GM18909 (cell line): ENCODE measurements at regions not wholly inside any gene's neighbourhood (a gene's known extent, or its start where the extent isn't known, plus 50 kb on each side); places are given as distances from the start of the nearest gene placed in this dataset.
"Not testable (repeated sequence)": the region's sequence is repeated elsewhere in the genome, so short reads cannot be mapped to it uniquely, and the experiment has no call there.

Experiments
- ATAC-seq: cut with Tn5 transposase; IDR thresholded peaks from one replicate; pipeline ENCODE4 v1.9.1; 2021; ENCODE audit warnings: mild to moderate bottlenecking; ENCODE audit not compliant: unreplicated experiment, poor library complexity

DNA sequence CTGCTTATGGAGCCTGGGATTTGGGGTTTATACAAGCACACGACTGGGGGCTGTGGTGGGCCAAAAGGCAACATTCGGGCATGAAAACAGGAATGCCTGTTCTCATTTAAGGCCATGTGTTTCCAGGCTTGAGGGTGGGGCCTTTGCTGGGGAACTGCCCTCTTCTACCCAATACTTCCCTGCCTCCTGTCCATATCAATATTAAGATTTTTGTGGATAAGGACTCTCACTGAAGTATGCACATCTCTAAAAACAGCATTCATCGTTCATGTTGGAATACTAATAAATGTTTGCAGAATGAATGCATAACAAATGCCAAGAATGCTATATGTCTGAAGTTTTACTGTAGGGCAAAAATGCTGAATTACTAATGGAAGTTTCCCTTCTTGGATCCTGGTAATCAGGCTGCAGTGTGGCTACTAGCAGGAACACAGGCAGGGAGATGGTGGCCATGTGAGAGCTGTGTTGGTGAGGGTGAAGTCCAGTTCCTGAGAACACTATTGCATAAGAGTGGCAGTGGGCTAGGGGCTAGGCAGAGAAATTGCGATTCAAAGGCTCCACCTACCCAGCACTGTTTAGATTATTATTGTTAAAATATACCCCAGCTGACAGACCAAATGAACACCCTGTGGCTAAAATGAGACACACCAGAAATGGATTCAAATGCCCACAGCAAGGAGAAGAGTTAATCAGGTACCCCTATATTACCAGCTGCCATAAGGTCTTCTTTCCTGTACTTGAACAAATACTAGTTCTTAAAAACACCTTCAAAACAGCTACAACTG, 644.3 kb downstream of the EPM2A start:
- ATAC-seq = no peak

DNA sequence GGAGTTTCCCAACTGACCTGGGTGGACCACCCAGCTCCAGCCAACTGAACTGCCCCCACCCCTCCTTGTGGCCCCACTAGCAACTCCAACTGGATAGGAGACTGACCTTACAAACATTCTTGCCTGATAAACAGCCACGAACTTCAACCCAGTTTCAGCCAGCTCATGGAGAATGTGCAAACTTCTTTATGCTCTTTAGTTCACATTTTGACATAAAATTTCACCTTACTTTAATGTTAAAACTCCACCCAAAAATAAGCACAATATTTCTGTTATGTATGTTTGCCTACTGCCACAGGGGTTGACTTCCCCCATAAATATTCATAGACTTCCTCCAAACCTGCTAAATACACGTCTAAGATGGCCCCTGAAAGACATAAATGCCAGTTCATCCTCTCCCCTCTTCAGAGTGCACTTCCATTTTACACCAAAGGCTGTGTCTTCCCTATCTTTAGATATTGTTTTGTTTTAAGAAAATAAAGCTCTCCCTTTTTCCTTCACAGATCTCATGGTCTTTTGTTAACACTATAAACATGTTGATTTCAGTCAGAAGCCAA, 643.7 kb downstream of the EPM2A start:
- no peak for ATAC-seq

DNA sequence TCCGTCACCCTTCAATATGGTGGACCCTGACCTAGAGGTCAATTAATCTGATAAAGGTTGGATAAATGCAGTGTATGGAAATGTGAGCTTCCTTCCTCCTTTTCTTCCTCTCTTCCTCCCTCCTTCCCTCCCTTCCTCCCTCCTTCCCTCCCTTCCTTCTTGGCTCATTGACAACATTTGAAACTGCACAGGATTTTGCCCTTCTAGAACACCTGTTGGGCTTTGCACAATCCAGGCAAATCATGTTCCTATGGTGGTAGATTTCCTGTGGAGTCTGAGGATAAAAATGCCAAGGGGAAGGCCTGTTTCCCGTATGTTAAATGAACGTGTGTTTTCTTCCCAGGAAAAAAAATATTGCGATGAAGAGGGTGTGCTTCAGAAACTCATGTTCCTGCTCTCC, 642.8 kb downstream of the EPM2A start:
- no peak for ATAC-seq

DNA sequence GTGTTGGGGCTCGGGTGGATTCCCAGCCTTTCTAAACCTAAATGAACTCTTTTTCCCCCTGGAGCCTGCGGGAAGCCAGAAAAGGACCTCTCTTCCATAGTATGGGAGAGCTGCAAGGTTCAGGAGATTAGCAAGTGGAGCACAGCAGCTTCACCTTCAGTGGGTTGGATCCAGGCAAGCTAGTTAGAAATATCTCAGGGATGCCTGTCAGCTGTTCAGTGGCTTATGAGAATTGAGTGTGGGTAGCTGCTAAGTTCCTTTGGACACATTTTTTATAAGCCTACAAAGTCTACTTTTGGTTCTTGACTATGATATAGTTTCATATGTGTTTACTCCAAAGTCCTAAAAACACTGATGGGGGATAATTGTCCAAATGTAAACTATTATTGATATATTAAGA, 642.1 kb downstream of the EPM2A start:
- ATAC-seq = no peak

DNA sequence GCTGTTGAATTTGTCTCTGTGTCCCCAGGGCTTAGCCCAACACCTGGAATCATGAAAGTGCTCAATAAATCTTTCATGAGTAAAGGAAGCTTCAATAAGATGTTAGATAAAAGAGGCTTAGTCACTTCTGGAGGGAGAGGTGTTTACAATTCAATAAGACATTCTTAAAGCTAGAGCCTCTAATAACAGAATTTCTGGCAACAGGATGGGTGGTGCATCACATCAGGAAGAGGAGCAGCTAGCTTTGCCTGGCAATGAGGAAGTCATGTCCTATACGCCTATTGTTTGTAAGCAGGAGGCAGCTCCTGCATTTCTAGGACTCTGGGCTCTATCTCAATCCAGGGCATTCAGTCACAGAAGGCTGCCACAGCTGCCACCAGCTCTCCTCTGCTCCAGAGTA, 638.5 kb downstream of the EPM2A start:
- no peak for ATAC-seq

DNA sequence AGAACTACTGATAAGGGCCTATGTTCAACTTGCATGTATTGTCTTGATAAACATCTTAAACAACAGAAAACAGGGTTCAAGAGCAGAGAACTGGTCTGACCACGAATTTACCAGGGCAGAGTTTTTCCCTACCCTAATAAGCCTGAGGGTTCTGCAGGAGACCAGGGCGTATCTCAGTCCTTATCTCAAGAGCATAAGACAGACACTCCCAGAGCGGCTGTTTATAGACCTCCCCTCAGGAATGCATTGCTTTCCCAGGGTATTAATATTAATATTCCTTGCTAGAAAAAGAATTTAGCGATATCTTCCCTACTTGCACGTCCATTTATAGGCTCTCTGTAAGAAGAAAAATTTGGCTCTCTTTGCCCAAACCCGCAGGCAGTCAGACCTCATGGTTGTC, 637.2 kb downstream of the EPM2A start:
- ATAC-seq = not testable (repeated sequence)

DNA sequence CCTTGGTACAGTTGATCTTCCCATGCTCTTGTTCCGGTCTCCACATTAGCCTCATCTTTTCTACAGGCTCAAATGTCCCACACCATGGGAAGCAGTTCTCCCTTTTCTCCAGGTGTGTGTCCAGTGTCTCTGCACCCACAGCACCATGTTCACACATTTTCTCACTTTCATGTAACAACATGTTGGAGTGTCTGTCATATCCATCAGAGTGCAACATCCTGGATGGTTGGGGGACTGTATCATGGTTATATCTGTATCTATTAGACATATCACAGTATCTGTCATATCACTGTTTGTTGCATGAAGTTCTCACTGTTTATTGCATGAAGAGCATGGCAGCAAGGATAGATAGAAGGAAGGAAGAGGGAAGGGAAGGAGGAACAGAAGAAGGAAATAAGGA, 635.6 kb downstream of the EPM2A start:
- no peak for ATAC-seq

DNA sequence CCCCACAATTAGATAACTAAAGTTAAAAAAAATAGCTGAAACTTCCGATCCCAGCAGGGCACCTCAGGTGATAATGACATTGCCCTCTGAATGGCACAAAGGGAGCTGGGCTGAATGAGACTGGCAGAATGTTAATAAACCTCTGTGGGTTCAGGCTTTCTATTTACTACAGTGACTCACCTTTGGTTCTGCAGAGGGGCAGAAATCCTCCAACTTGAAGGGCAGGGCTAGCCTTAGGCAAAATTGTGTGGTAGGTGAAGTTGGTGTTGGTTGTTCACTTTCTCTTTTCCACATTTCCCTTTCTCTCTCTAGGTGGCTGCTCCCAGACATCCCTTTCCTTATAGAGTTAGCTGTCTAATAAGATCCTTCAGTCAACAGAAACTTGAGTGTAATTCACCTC, 625.2 kb downstream of the EPM2A start:
- no peak for ATAC-seq

DNA sequence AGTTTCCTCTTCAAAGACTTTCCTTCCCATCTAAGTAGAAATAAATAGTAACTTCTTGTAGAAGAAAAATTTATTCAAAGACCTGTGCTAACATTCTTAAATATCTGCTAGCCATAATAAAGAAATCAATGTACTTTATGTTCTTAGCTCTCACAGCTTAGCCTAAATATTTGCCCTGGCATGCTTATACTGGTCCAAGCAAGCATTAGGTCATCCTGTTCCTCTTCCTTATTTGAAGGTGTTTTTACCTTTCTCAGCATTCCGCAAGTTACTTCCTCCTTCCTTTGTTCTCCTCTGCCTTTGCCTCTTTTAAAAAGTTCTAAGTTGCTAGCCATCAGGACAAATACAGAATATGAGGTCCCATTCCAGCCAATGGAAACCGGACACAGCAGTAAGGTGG, 623.9 kb downstream of the EPM2A start:
- not testable (repeated sequence) for ATAC-seq

DNA sequence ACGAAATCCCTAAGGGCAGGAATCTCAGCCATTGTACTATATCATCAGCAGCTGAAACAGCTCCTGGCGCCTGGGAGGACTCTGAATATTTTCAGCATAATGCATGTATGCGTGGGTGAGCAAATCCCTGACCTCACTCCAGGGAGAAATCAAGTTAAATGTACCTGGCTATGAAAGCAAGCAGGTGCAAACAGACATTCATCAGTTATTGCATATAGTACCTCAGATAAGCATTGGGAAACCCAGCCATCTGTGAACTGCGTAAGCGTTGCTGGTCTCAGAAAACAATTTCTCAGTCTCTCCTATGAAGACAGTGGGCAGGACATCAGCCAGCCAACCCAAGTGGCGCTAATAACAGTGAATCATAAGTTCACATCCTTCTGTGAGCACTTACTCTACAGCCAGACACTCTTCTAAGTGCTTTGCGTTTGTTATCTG, 622.6 kb downstream of the EPM2A start:
- no peak for ATAC-seq

DNA sequence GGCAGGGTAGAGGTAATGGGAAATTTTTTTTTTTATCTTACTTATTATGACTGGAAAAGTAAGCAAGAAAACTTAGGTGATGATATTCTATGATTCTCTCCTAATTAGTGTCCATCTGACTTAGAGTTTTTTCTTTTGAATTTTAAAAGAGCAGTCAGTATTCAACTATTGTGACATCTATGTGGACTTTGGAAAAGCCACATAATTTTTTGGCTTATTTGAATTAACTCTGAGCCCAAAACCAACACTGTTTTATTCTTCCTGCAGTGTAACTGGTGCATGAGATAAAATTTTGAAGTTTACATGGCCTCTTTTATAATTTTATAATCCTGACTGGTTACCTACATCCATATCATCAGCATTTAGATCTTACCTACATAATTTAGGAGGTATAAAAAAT, 619.7 kb downstream of the EPM2A start:
- no peak for ATAC-seq

DNA sequence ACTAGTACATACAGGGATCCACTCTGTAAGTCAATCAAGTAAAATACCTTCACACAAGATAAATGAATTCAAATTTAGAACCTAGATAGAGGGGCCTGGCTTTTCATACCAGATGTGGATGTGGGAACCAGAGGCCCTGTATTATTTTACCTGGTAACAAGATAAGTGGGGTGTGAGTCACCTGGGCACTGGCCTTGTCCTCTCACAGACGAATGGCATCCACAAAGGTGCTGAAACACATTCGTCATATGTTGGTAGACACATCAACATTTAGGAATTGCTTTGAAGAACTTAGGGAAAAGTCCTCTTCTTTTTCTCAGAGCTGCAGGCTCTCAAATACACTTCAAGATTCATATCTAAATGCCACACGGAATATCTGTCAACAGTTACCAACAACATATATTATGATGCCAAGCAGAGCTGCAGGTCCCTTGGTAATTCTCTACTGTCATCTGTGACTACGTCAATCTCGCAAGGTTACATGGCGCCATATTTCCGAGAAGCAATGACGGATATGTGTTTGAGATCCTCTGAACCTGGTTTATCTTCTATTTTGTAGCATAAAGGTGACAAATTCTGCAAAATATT, 618.6 kb downstream of the EPM2A start:
- ATAC-seq = no peak

DNA sequence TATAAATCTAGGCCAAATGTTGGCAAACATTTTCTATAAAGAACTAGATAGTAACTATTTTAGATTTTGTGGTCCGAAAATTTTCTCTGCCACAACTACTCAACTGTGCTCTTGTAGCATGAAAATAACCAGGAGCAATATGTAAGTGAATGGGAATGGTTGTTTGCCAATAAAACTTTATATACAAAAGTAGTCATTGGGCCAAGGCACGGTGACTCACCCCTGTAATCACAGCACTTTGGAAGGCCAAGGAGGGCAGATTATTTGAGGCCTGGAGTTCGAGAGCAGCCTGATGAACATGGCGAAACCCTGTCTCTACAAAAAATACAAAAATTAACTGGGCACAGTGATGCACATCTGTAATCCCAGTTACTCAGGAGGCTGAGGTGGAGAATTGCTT, 617.1 kb downstream of the EPM2A start:
- ATAC-seq = no peak

DNA sequence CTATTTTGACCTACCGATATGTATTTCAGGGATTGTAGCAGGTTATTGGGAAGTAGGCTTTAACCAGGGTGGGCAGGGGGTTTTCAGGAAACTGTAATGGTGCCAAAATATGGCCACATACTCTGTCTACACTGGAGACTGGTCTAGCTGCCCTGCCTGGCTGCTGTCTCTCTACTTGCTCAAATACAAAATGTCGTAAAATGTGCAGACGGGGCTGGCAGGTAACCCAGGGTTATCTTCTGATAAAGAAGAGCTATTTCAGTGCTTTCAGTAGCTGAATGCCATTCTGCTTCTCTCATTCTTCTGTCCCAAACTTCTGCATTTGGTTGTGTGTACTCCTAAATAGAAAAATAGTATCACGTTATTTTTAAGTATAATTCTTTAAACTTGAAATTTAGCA, 616.2 kb downstream of the EPM2A start:
- no peak for ATAC-seq

DNA sequence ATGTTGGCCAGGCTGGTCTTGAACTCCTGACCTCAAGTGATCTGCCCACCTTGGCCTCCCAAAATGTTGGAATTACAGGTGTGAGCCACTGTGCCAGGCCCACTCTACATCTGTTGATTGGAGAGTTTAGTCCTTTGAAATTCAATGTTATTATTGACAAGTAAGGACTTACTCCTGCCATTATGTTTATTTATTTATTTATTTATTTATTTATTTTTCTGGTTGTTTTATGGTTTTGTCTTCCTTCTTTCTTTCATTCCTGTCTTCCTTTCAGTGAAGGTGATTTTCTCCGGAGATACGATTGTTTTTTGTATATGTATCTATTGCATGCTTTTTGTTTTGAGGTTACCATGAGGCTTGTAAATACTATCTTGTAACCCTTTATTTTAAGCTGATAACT, 602.6 kb downstream of the EPM2A start:
- ATAC-seq = no peak

DNA sequence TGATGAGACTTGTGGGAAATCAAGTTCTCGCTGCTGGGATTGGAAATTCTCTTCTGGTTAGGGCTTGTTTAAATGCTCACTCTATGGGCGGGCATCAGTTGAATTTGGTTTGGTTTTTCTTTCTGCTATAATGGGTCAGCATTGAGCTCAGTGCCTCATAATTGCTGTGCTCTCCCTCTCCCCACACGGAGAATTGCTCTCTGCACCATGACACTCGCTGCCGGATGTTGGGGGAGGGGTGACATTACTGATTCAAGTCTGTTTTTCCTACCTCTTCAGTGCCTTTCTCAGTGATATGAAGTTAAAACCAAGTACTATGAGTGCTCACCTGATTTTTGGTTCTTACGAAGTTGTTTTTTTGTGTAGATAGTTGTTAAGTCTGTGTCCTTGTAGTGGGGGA, 599.6 kb downstream of the EPM2A start:
- ATAC-seq = no peak

DNA sequence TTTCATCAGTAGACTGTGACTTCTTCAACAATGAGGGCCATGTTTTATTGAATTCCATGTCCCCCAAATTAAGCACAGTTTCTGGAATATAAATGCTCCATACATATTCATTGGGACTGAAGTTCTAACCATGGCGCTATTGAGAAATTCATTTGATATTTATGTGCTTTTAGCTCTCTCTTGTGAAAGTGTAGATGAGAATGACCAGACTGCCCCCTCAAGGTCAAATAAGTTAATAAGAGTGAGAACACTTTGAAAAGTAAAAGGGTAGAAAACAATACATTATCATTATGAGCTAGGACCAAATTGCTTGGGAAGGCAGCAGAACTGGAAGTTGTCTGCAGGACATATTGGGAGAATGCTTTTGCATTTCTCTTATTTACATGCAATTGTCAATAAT, 597.9 kb downstream of the EPM2A start:
- ATAC-seq = no peak

DNA sequence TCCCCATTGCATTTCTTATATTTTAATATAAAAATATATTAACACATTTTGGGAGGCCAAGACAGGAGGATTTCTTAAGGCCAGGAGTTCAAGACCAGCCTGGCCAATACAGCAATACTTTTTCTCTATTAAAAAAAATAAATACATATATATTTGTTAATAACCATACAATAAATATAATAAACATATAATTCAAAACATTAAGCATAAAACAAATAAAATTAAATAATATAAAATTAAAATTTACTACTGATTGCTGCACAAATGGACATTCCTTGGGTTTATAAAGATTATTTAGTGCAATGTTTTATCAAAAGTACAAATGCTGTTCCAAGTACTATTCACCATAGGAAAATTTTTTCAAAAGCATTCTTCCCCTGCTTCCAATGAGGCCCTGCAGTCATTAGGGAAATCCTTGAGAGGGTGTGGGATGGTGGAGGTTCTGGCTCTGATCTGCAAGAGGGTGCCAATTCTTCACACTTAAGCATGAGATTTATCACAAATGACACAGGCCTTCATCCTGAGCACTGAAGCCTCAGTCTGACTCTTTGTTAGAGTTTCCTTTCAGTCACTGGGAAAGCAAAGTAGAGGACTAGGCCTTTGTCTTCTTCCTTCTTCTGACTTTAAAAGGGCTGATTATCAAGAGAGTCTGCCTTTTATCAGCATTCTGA, 596.7 kb downstream of the EPM2A start:
- ATAC-seq = no peak

DNA sequence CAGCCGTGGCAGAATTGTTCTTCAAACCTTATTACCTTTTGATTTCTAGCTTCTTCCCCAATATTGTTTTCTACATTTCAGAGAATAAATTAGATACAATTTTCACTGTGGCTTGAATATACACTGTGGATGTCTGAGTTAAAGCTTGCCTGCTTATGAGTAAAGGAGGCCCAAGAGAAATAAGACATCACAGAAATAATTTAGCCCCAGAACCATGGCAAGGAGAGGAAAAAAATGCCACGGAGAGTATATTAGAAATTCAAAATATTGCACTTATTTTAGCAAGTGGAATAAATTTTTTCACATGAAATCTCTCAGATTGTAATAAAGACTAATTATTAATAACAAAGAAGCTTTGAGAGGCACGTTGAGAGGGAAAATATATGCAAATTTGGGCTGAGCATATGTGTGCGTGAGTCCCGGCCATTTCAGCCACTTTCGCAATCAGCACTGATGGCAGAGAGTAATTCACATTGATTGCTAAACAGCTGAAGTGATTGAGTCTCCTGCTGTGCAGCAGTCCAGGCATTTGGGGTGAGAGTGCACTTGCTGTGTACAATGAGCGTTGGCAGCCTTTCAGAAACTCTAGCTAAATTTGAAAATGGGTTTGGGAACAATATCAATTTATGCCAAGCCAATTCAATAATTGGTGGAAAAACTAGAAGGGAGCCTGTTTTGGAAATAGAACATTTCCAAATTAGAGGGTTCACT, 596.0 kb downstream of the EPM2A start:
- no peak for ATAC-seq

DNA sequence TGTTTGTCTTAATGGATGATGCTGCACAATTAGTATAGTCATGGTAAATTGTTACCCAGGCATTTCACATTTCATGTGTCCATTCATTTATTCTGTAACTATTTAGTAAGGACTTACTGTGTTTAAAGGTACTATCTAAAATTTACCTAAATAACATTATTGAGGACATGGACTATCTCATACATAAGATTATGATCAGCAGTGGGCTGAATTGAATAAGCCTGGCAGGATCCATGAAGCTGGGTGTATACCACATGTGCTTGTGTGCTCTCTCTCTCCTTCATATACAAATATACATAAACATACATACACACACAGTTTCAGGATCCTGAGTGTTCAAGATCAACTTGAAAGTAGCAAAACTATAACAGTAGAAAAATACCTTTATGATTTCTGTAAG, 595.4 kb downstream of the EPM2A start:
- ATAC-seq = no peak

DNA sequence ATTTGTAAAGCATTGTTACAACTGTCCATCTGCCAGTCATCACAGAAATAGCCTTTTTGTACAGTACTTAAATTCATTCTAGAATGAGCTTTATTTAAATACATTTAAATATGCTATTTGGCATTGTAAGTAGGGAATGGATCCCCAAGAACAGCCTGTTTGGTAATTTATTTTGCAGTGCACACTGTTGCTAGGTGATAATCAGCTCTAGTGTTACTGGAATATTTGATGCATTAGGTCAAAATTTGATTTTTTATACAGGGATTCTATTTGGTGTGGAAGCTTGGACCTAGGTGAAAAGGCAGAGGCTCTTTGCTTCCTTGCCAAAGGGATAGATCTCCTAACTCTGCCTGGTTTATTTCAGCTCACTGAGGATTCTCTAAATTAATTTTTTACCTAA, 593.7 kb downstream of the EPM2A start:
- no peak for ATAC-seq
